ENCODE measurements at regions not wholly inside any gene's neighbourhood (a gene's known extent, or its start where the extent isn't known, plus 50 kb on each side); places are given as distances from the start of the nearest gene placed in this dataset.

- no peak for DNase-seq (ENCODE audit: low read depth in 2 of 2)
These were observed 92.7 kb upstream of the AKR1E2 start for GRCh38 chr10:4733150-4733842.

DNA sequence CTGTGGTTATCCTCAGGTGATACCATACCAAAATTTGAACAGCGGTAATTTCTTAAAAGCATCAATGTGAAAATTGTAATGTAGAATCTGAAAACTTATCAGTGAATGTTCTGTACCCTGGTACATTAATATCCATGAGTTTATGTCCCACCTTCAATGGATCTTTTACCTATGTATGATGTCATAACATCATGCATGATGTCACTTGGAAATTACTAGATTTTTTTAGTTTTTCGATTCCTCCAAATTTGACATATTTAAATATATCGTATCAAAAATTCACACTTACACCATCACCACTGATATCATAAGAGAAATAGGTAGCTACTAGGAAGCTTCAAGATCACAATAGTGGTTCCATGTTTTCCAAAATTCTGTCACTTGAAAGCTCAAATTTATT is 95.0 kb upstream of the AKR1E2 start:
- DNase-seq (ENCODE audit: low read depth in 2 of 2): no peak

GRCh38 chr10:4725917-4726606 is 99.9 kb upstream of the AKR1E2 start:
- no peak for DNase-seq (ENCODE audit: low read depth in 2 of 2)

DNA sequence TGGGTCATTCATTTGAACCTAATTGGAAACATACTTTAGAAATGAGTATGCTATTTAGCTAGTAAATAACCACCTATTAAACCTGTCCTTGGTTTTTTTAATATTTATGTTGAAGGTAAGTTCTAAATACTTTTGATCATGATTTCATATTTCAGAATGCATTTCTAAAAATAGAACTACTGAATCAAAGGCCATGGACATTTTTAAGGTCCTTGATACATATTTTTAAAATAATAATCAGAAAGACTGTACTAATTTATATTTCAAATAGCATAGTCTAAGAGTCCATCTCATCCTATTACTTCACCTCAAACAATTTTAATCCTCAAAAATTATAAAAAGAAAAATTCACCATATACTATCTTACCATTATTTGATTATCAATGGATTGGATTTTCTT is 102.1 kb upstream of the AKR1E2 start:
- DNase-seq (ENCODE audit: low read depth in 2 of 2): no peak

- no peak for DNase-seq (ENCODE audit: low read depth in 2 of 2)
These were observed 103.8 kb upstream of the AKR1E2 start for GRCh38 chr10:4721999-4722753.

GRCh38 chr10:4720463-4720862 is 105.5 kb upstream of the AKR1E2 start:
- DNase-seq (ENCODE audit: low read depth in 2 of 2): no peak

- no peak for DNase-seq (ENCODE audit: low read depth in 2 of 2)
These were observed 106.3 kb upstream of the AKR1E2 start for GRCh38 chr10:4719671-4720070.

- DNase-seq (ENCODE audit: low read depth in 2 of 2): no peak
These were observed 107.0 kb upstream of the AKR1E2 start for GRCh38 chr10:4719036-4719435.

DNA sequence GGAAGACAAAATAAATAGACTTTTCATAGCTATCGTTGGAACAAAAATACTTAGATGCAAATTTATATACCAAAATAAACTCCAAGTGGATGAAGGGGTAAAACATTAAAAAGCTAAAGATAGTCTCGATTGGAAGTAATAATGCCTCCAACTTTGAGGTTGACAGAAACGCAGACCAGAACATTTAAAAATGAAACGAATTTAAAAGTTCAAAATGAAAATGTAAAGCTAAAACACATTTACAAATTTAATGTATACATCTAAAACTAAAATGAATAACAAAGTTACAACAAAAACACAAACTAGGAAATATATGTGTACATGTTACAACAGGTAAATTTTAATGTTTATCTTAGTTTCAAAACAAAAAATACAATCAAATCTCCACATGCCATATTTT is 107.5 kb upstream of the AKR1E2 start:
- no peak for DNase-seq (ENCODE audit: low read depth in 2 of 2)

- DNase-seq (ENCODE audit: low read depth in 2 of 2): no peak
These were observed 108.3 kb upstream of the AKR1E2 start for GRCh38 chr10:4717670-4718069.

GRCh38 chr10:4710858-4711257 is 115.1 kb upstream of the AKR1E2 start:
- DNase-seq (ENCODE audit: low read depth in 2 of 2): no peak

DNA sequence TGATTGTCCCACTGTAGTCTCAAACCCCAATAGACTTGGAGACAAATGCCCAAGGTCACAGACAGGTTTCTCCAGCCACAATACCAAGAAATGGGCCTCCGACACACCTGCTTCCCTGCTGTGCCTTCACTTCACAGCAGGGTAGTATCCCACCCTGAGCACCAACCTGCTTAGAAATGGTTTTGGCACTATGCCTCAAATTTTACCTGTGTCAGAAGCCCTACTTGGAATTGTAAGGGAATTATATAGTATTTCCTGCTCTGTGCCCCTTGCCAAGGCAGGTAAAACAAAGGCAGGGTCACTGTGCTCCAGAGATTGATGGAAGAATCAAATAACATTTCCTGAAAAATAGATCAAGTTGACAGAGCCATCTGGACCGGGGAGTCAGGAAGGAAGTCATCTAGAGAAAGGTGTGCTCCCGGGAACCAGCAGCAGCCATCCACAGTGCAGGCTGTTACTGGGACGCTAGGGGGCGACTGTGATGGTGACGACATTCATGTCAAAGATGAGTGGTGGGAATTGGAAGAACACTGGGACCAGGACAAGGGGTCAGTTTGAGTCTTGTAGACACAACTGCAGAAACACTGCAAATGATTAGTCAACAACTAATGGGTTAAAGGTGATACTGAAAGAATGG is 117.8 kb upstream of the AKR1E2 start:
- peak in 1 of 2 donors; percentile 25 for DNase-seq (ENCODE audit: low read depth in 2 of 2)

DNA sequence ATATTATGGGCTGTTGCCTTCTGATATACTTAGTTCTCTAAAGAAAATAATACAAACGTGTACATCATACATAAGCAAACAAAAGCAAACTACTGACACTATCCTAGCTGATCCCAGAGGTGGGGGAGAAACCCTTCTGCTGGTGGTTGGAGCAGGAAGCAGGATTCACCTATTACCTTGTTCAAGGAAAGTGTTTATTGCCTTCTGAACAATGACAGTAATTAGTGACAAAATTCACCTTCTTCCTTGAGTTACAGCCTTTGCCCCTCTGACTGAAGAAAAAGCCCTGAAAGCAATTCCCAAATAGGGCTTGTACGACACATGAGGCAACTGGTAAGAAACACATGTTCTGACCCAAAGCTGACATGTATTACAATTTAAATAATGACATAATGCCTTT is 118.8 kb upstream of the AKR1E2 start:
- DNase-seq (ENCODE audit: low read depth in 2 of 2): no peak

- DNase-seq (ENCODE audit: low read depth in 2 of 2): no peak
These were observed 121.9 kb upstream of the AKR1E2 start for GRCh38 chr10:4704034-4704545.

- DNase-seq (ENCODE audit: low read depth in 2 of 2): no peak
These were observed 125.0 kb upstream of the AKR1E2 start for GRCh38 chr10:4701016-4701415.

DNA sequence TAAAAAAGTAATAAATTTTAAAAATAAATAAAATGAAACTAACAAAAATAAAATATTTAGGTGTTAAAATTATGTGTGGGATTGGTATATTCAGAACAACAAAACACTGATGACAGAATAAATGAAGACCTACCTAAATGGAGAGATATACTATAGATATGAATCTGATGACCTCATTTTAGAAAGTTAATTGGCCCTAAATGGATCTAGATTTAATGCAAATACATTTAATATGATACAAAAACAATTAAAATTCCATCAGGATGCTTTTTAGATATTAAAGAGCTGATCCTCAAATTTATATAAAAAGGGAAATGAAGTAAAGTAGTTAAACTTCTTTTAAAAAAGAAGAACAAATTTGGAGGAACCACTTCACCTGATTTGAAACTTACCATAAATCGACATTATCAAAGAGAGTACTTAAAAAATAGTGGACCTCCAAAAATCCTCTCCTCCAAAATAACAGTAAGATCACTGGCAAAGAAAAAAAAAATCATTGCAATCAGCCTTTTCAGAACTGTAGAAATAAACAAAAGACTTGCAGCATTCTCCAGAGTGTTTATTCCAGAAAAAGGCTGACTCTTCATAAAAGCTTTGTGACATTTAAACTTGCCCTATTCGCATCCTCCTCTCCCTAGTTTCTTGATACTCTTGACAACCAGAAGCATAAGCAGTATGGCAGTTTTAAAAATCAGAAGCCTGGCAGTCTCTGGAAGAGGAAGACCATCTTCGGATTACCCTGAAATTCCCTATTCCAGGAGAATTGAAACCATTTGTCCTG is 125.9 kb upstream of the AKR1E2 start:
- no peak for DNase-seq (ENCODE audit: low read depth in 2 of 2)

- DNase-seq (ENCODE audit: low read depth in 2 of 2): no peak
These were observed 127.9 kb upstream of the AKR1E2 start for GRCh38 chr10:4698075-4698474.

GRCh38 chr10:4696186-4696585 is 129.8 kb upstream of the AKR1E2 start:
- DNase-seq (ENCODE audit: low read depth in 2 of 2): no peak

- no peak for DNase-seq (ENCODE audit: low read depth in 2 of 2)
These were observed 132.0 kb upstream of the AKR1E2 start for GRCh38 chr10:4693967-4694366.

DNA sequence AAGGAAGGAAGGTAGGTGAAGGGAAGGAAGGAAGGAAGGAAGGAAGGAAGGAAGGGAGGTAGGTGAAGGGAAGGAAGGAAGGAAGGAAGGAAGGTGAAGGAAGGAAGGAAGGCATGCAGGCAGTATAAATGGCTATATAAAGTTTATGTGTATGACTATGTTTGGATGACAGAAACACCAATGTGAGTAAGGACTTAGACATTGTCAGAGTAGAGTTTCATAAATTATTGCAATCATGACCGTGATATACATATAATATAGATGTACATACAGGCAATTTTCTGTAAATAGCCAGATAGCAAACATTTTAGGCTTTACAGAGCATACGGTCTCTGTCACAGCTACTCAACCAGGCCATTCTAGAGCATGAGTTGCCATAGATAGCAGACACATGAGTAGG is 133.8 kb upstream of the AKR1E2 start:
- no peak for DNase-seq (ENCODE audit: low read depth in 2 of 2)

GRCh38 chr10:4691776-4692175 is 134.2 kb upstream of the AKR1E2 start:
- no peak for DNase-seq (ENCODE audit: low read depth in 2 of 2)

Measured in activated CD4-positive, alpha-beta T cell treated with anti-CD3 and anti-CD28 coated beads for 24 hours (primary cell).